A673 (cell line): ENCODE measurements at regions not wholly inside any gene's neighbourhood (a gene's known extent, or its start where the extent isn't known, plus 50 kb on each side); places are given as distances from the start of the nearest gene placed in this dataset.

Source experiments
- BruUV-seq: library from RNA; stranded (reverse); fragments of 400-500 nt; replicated peaks from 2 replicates; lab custom pipeline; 2021; lab: Mats Ljungman, UMichigan
- CTCF ChIA-PET: fragments of 300-600 bp; sonication (Branson Sonifier 250); formaldehyde crosslinking; loops from one replicate; lab custom pipeline; 2022; ENCODE audit warnings: antibody characterized with exemption; lab: Charles Lee
- POLR2A ChIA-PET: fragments of 300-600 bp; sonication (Branson Sonifier 250); formaldehyde crosslinking; loops from one replicate; lab custom pipeline; 2022; ENCODE audit warnings: antibody characterized with exemption; ENCODE audit not compliant: low non-redundant PET; lab: Charles Lee
- DNase-seq: peaks from one replicate; pipeline ENCODE4 v3.0.0-alpha.2; 2015; ENCODE audit warnings: low spot score
- H3K27ac ChIP-seq: fragments of 200-600 bp; sonication (generic); 2 replicates; pipeline ENCODE4 v1.5.1; 2016; ENCODE audit warnings: mixed run types, low read depth, mild to moderate bottlenecking, mixed read lengths, antibody characterized with exemption, low read length; ENCODE audit not compliant: poor library complexity, severe bottlenecking
- H3K27me3 ChIP-seq: fragments of 200-600 bp; sonication (generic); replicated peaks from 2 replicates; pipeline ENCODE4 v1.6.1; 2017; ENCODE audit warnings: mixed run types, low read depth, mild to moderate bottlenecking, mixed read lengths, antibody characterized with exemption, low read length; ENCODE audit not compliant: insufficient read depth, poor library complexity
- H3K36me3 ChIP-seq: fragments of 200-600 bp; sonication (generic); 2 replicates; pipeline ENCODE4 v1.6.1; 2016; ENCODE audit warnings: mixed run types, mild to moderate bottlenecking, mixed read lengths, antibody characterized with exemption, low read length; ENCODE audit not compliant: insufficient read depth, poor library complexity, severe bottlenecking
- H3K4me1 ChIP-seq: fragments of 200-600 bp; sonication (generic); 2 replicates; pipeline ENCODE4 v1.6.1; 2017; ENCODE audit warnings: mixed run types, mild to moderate bottlenecking, mixed read lengths, antibody characterized with exemption, low read length; ENCODE audit not compliant: insufficient read depth, poor library complexity, severe bottlenecking
- H3K4me3 ChIP-seq: fragments of 200-600 bp; sonication (generic); 2 replicates; pipeline ENCODE4 v1.5.1; 2016; ENCODE audit warnings: low read depth, mixed run types, mild to moderate bottlenecking, mixed read lengths, low read length; ENCODE audit not compliant: poor library complexity, severe bottlenecking
- H3K9me3 ChIP-seq: fragments of 200-600 bp; sonication (generic); 2 replicates; pipeline ENCODE4 v1.6.1; 2016; ENCODE audit warnings: mixed run types, low read depth, mild to moderate bottlenecking, mixed read lengths, antibody characterized with exemption, low read length; ENCODE audit not compliant: poor library complexity, severe bottlenecking
- EZH2 ChIP-seq: fragments of 200-600 bp; sonication (generic); IDR thresholded peaks from 2 replicates; pipeline ENCODE4 v1.6.1; 2017; ENCODE audit warnings: borderline replicate concordance, low read depth, mild to moderate bottlenecking, mixed read lengths, antibody characterized with exemption, low read length; ENCODE audit not compliant: poor library complexity, severe bottlenecking
- intact Hi-C: fragments of 100-400 bp; cut with micrococcal nuclease; formaldehyde crosslinking; loops from one replicate; pipeline ENCODE4 v1.10.0; 2022; ENCODE audit not compliant: unreplicated experiment
- TF ChIP-seq, protein P1 (sequence below): fragments of 300-800, 200-600 bp; sonication (generic); conservative IDR thresholded peaks from 2 replicates; pipeline ENCODE4 v1.5.1; 2017; ENCODE audit warnings: low read depth, mild to moderate bottlenecking, antibody characterized with exemption, low read length, moderate library complexity, mixed read lengths

DNA sequence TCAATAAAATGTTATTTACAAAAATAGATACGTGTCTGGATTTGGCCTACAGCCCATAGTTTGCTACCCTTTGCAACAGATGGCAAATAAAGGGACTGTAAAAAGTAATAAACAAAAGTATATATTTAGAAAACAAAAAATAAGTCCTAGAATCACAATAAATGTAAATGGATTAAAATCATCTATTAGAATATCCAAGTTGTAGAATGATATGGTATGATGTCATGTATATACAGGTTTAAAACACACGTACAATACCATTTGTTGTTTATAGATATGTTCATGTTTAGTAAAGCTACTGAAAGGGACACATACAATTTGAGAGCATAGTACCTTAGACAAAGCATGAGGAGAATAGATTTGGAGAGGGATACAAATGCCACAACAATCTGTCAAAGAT, 219.5 kb downstream of the BCL11B start:
- Histone ChIP-seq H3K9me3 (peaks cover 10% of the 10 kb centered on the region), H3K27me3 (no peaks in the 10 kb centered on the region), H3K27ac (no peak overlapping the region), H3K36me3 (no peaks in the 10 kb centered on the region), H3K4me1 (no peaks in the 10 kb centered on the region), H3K4me3 (no peak overlapping the region)
- ChIA-PET CTCF (no interaction called here), POLR2A (no interaction called here)
- TF ChIP-seq EZH2: no peak
- TF ChIP-seq, protein P1, sequence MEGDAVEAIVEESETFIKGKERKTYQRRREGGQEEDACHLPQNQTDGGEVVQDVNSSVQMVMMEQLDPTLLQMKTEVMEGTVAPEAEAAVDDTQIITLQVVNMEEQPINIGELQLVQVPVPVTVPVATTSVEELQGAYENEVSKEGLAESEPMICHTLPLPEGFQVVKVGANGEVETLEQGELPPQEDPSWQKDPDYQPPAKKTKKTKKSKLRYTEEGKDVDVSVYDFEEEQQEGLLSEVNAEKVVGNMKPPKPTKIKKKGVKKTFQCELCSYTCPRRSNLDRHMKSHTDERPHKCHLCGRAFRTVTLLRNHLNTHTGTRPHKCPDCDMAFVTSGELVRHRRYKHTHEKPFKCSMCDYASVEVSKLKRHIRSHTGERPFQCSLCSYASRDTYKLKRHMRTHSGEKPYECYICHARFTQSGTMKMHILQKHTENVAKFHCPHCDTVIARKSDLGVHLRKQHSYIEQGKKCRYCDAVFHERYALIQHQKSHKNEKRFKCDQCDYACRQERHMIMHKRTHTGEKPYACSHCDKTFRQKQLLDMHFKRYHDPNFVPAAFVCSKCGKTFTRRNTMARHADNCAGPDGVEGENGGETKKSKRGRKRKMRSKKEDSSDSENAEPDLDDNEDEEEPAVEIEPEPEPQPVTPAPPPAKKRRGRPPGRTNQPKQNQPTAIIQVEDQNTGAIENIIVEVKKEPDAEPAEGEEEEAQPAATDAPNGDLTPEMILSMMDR: no peak
- no TSS peak for BruUV-seq
- DNase-seq: no peak
- intact Hi-C loops: no loop called here

DNA sequence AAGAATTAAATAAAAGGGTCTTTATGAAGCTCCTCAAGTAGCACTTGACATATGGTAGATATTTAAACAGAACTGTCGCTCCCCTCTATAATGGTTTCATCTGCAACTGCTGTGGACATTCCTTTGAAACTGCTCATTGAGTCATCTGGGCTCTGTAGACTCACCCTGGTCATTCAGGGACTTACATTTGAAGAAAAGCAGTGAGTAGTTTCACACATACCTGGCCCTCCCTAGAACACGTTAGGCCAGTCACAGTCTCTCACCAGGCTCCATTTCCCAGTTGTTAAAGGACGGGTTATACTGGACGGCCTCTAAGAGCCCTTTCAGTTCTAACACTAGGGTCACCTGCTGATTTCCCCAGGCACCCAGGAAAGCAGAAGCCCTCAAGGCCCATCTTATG, 217.0 kb downstream of the BCL11B start:
- CTCF ChIA-PET: no interaction called here
- H3K9me3 ChIP-seq: peaks cover 10% of the 10 kb centered on the region
- no peaks in the 10 kb centered on the region for H3K36me3 ChIP-seq
- POLR2A ChIA-PET: no interaction called here
- BruUV-seq: no TSS peak
- H3K4me1 ChIP-seq: no peaks in the 10 kb centered on the region
- no peak for TF ChIP-seq EZH2
- TF ChIP-seq, protein P1: no peak
- no peak overlapping the region for H3K4me3 ChIP-seq
- intact Hi-C loops: no loop called here
- no peak for DNase-seq
- no peak overlapping the region for H3K27ac ChIP-seq
- H3K27me3 ChIP-seq: no peaks in the 10 kb centered on the region

- H3K27ac ChIP-seq: no peak overlapping the region
- peaks cover 10% of the 10 kb centered on the region for H3K9me3 ChIP-seq
- DNase-seq: no peak
- no peak overlapping the region for H3K4me3 ChIP-seq
- intact Hi-C loops: no loop called here
- POLR2A ChIA-PET: no interaction called here
- no peaks in the 10 kb centered on the region for H3K36me3 ChIP-seq
- BruUV-seq: no TSS peak
- no peaks in the 10 kb centered on the region for H3K4me1 ChIP-seq
- no peaks in the 10 kb centered on the region for H3K27me3 ChIP-seq
- CTCF ChIA-PET: no interaction called here
- TF ChIP-seq, protein P1: no peak
- no peak for TF ChIP-seq EZH2
Measured at GRCh38 chr14:99055816-99056215, 216.2 kb downstream of the BCL11B start.
